HG02678 (cell line): ENCODE measurements at regions not wholly inside any gene's neighbourhood (a gene's known extent, or its start where the extent isn't known, plus 50 kb on each side); places are given as distances from the start of the nearest gene placed in this dataset.
"Not testable (repeated sequence)": the region's sequence is repeated elsewhere in the genome, so short reads cannot be mapped to it uniquely, and the experiment has no call there.

Experiments used
- ATAC-seq: cut with Tn5 transposase; IDR thresholded peaks from one replicate; pipeline ENCODE4 v1.9.1; 2021; ENCODE audit warnings: mild to moderate bottlenecking, moderate library complexity; ENCODE audit not compliant: unreplicated experiment

- no peak for ATAC-seq
Measured at GRCh38 chr7:156590212-156590611, 50.4 kb upstream of the RNF32 start.

- no peak for ATAC-seq
Measured at GRCh38 chr7:156589808-156590207, 50.8 kb upstream of the RNF32 start.

- ATAC-seq = no peak
Measured at GRCh38 chr7:156585926-156586325, 54.6 kb upstream of the RNF32 start.

- ATAC-seq = no peak
Measured at GRCh38 chr7:156585025-156585648, 55.4 kb upstream of the RNF32 start.

GRCh38 chr7:156582591-156583123 lies 57.9 kb upstream of the RNF32 start:
- no peak for ATAC-seq

GRCh38 chr7:156580036-156580435 lies 60.5 kb upstream of the RNF32 start:
- no peak for ATAC-seq

- ATAC-seq = no peak
Measured at GRCh38 chr7:156579566-156579965, 61.0 kb upstream of the RNF32 start.

- ATAC-seq = no peak
Measured at GRCh38 chr7:156578978-156579430, 61.6 kb upstream of the RNF32 start.

- ATAC-seq = no peak
Measured at GRCh38 chr7:156578578-156578940, 62.0 kb upstream of the RNF32 start.

GRCh38 chr7:156577645-156578577 lies 62.7 kb upstream of the RNF32 start:
- ATAC-seq = no peak

GRCh38 chr7:156576216-156577058 lies 64.1 kb upstream of the RNF32 start:
- no peak for ATAC-seq

- ATAC-seq = no peak
Measured at GRCh38 chr7:156568258-156568657, 72.3 kb upstream of the RNF32 start.

- no peak for ATAC-seq
Measured at GRCh38 chr7:156566812-156567549, 73.6 kb upstream of the RNF32 start.

GRCh38 chr7:156565002-156565401 lies 75.6 kb upstream of the RNF32 start:
- ATAC-seq = not testable (repeated sequence)

GRCh38 chr7:156560696-156561095 lies 79.9 kb upstream of the RNF32 start:
- no peak for ATAC-seq

GRCh38 chr7:156560075-156560474 lies 80.5 kb upstream of the RNF32 start:
- ATAC-seq = no peak

- ATAC-seq = no peak
Measured at GRCh38 chr7:156559001-156559400, 81.6 kb upstream of the RNF32 start.

- no peak for ATAC-seq
Measured at GRCh38 chr7:156558198-156558597, 82.4 kb upstream of the RNF32 start.

GRCh38 chr7:156556083-156556482 lies 84.5 kb upstream of the RNF32 start:
- ATAC-seq = no peak

- ATAC-seq = no peak
Measured at GRCh38 chr7:156554488-156554887, 86.1 kb upstream of the RNF32 start.
